Renal pelvis (tissue), 1 donor: ENCODE measurements at regions not wholly inside any gene's neighbourhood (a gene's known extent, or its start where the extent isn't known, plus 50 kb on each side); places are given as distances from the start of the nearest gene placed in this dataset.

Experiments used
- DNase-seq: peaks from one replicate; pipeline ENCODE4 v3.0.0-alpha.2; 2013

GRCh38 chr6:30806581-30807183 lies 62.3 kb upstream of the IER3 start:
- no peak for DNase-seq

GRCh38 chr6:30804333-30804732 lies 60.0 kb upstream of the IER3 start:
- no peak for DNase-seq

- no peak for DNase-seq
Measured at GRCh38 chr6:30802731-30803130, 58.4 kb upstream of the IER3 start.

- DNase-seq = no peak
Measured at GRCh38 chr6:30801950-30802349, 57.6 kb upstream of the IER3 start.

GRCh38 chr6:30800871-30801270 lies 56.5 kb upstream of the IER3 start:
- peak; percentile 70 for DNase-seq

- DNase-seq = no peak
Measured at GRCh38 chr6:30799210-30799609, 54.9 kb upstream of the IER3 start.

- no peak for DNase-seq
Measured at GRCh38 chr6:30798494-30798893, 54.1 kb upstream of the IER3 start.

GRCh38 chr6:30795549-30796293 lies 51.4 kb upstream of the IER3 start:
- DNase-seq = no peak
